Esophagus muscularis mucosa (tissue), 3 donors: ENCODE measurements at regions not wholly inside any gene's neighbourhood (a gene's known extent, or its start where the extent isn't known, plus 50 kb on each side); places are given as distances from the start of the nearest gene placed in this dataset.

Source experiments
- POLR2A ChIP-seq: fragments of 450-650 bp; IDR thresholded peaks from one replicate; pipeline ENCODE4 v1.6.1; 2017; ENCODE audit warnings: antibody characterized with exemption, moderate library complexity, mild to moderate bottlenecking, low read depth
- POLR2AphosphoS5 ChIP-seq, 2 donors: sonication (generic); formaldehyde crosslinking; IDR thresholded peaks; one replicate each; pipeline ENCODE4 v1.6.1; 2017; ENCODE audit warnings: antibody characterized with exemption in 2 of 2
- TF ChIP-seq, protein P1 (sequence below), 3 experiments: fragments of 200-600 bp in 2 of 3; fragments of 450-650 bp in 1 of 3; sonication (generic) in 2 of 3; IDR thresholded peaks; one replicate each; pipeline ENCODE4 v1.5.1; 2017 to 2019; ENCODE audit warnings: antibody characterized with exemption in 3 of 3, mild to moderate bottlenecking in 2 of 3, moderate library complexity in 1 of 3

DNA sequence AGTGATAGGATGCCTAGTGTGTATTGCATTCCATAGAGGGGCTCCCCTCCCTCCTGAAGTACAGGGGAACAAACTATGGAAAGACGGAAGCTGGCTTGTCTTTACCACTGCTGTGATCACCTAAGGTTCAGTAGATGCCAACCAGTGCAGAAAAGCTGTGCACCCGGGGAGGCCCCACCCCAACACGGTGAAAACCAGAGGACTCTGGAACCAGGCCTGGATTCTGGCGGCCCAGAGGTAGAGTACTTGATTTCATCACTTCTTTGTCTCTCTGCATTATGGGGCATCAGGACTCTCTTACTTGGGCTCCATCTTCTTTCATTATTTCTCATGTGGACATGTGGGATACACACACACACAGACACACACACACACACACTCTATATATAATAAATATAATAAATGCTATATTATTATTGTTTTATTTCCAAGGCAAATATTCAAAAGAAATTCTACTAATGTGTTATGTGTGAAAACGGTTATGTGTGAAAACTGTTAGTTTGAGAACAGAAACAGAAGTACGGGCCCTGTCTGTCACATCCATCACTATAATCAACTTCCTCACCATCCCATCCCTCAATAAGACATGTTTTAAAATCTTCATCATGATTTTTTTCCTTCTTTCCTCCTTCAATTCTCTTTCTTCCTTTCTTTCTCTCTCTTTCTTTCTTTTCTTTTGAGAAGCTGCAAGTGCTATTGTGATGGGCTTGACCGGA is 152.4 kb upstream of the CMC1 start:
- TF ChIP-seq POLR2AphosphoS5 (IDR thresholded peaks at IDR 0.05) (no peak), POLR2A (no peak)
- TF ChIP-seq, protein P1, sequence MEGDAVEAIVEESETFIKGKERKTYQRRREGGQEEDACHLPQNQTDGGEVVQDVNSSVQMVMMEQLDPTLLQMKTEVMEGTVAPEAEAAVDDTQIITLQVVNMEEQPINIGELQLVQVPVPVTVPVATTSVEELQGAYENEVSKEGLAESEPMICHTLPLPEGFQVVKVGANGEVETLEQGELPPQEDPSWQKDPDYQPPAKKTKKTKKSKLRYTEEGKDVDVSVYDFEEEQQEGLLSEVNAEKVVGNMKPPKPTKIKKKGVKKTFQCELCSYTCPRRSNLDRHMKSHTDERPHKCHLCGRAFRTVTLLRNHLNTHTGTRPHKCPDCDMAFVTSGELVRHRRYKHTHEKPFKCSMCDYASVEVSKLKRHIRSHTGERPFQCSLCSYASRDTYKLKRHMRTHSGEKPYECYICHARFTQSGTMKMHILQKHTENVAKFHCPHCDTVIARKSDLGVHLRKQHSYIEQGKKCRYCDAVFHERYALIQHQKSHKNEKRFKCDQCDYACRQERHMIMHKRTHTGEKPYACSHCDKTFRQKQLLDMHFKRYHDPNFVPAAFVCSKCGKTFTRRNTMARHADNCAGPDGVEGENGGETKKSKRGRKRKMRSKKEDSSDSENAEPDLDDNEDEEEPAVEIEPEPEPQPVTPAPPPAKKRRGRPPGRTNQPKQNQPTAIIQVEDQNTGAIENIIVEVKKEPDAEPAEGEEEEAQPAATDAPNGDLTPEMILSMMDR (IDR thresholded peaks at IDR 0.05), result no peak
